C4-2B (cell line): ENCODE measurements at regions not wholly inside any gene's neighbourhood (a gene's known extent, or its start where the extent isn't known, plus 50 kb on each side); places are given as distances from the start of the nearest gene placed in this dataset.

Experiments
- CTCF ChIP-seq: fragments of 450-650 bp; conservative IDR thresholded peaks from 2 replicates; pipeline ENCODE4 v1.5.1; 2017; ENCODE audit warnings: mild to moderate bottlenecking
- ZFX ChIP-seq: fragments of 450-650 bp; IDR thresholded peaks from 2 replicates; pipeline ENCODE4 v1.6.1; 2017

GRCh38 chr3:67196677-67197076, 198.6 kb downstream of the KBTBD8 start:
- TF ChIP-seq CTCF: no peak
- TF ChIP-seq ZFX: no peak
